Inferior parietal cortex (tissue), 1 donor: ENCODE measurements at regions not wholly inside any gene's neighbourhood (a gene's known extent, or its start where the extent isn't known, plus 50 kb on each side); places are given as distances from the start of the nearest gene placed in this dataset.
"Not testable (repeated sequence)": the region's sequence is repeated elsewhere in the genome, so short reads cannot be mapped to it uniquely, and the experiment has no call there.

Source experiments
- DNase-seq: peaks from one replicate; pipeline ENCODE4 v3.0.0-alpha.2; 2016; ENCODE audit errors: extremely low spot score

DNA sequence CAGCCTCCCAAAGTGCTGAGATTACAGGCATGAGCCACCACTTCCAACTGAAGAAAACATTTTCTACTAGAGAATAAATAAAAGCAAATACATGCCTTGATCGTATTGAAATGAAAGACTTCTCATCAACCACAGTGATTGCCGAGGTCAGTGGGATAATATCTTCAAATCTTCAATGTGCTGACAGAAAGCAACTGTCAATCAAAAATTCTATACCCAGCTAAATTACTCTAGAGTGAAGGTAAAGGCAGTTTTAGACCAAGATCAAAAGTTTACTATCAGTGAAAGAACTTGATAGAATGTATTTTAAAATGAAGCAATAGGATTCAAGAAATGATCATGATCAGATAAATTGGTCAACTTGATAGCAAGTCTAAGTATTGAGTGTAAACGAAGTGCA is 130.6 kb downstream of the BRD1 start:
- DNase-seq = no peak

DNA sequence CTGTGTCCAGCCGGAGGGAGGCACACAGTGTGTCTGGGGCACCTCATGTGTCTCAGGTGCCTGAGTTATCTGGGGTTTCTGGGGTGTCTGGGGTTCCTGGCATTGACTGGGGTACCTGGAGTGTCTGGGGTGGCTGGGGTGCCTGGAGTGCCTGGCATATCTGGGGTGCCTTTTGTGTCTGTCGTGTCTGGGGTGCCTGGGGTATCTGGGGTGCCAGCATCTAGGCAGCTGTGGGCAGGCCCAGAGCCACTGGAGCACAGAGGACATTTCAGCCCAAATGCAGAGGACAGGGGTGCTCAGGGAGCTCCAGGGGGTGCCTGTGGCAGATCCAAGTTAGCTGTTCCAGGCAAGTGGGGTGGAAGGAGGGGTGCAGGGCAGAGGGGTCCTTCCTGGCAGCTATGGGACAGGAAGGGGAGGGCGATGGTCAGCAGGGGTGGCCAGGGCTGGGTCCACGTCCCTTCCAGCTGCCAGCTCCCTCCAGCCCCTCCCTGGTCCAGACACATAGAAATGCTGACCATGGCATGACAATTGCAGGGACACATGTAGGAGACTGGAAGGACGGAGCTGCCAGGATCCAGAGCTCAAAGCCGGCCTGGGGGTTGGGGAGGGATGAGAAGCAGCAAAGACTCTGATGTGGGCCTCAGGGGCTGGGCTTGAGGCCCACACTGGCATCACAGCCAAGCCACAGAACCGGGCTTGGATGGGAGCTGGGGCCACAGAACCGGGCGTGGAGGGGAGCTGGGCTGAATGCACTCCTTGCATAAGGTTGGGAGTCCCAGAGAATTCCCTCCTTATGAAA is 133.0 kb downstream of the BRD1 start:
- no peak for DNase-seq

DNA sequence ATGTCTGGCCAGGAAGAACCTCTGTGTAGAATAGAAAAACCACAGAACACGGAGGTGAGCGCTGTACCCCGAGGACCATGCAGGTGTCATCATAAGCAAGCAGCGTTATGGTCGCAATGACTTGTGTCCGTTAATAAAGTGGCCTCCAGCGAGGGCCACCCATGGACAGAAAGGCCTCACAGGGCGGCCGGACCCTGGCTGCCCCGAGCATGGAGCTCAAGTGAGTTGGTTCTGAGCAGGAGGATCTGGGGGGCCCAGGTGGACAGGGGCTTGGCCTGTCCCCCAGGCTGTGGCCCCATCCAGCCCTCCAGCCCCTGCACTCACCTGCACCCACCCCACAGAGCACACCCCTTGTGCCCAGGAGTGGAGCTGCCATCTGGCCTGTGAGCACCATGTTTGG is 133.8 kb downstream of the BRD1 start:
- no peak for DNase-seq

DNA sequence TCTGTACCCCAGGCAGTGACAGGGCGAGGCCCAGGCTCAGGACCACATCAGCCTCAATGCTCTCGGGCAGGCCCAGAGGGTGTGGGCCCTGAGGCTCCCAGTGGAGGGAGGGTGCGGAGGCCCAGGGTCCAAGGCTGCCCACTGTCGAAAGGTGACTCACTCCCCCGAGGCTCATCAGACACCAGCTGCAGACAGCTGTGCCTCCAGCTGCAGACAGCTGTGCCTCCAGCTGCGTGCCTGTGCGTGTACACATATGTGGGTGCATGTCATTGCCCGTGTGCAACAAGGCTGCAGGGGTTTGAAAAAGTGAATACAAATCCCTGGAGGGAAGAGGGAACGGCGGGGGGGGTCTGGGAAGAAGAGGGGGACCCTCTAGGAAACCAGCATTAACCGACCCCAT is 134.3 kb downstream of the BRD1 start:
- DNase-seq = no peak

DNA sequence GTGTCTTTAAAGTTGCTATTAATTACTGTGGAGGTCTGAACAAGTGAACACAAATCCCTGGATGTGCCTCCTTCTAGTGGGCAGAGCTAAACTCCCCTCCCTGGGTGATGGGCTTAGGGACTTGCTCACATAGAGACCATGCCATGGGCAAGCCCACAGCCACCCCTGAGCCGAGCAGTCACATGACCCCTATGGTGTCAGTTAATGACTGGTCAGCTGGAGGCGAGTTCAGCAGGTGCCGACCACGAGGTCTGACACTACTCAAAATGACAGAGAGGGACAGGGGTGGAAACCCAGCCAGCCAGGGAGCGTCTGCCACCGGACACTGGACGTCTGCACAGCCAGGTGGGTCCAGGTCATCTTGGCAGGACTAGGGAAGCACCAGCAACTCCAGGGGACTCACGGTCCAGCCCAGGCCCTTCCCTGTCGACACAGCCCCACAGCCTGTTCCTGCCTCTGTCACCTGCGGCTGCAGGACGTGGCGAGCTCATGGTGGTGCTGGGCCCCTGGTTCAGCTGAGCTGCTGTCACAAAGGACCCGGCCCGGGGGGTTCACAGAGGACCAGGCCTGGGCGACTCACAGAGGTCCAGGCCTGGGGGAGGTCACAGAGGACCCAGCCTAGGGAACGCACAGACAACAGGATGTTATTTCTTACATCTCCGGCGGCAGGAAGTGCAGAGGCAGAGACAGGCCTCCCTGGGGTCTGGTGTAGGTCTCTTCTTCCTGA is 135.0 kb downstream of the BRD1 start:
- no peak for DNase-seq

- DNase-seq = no peak
These were observed 136.4 kb downstream of the BRD1 start for GRCh38 chr22:49691256-49691655.

DNA sequence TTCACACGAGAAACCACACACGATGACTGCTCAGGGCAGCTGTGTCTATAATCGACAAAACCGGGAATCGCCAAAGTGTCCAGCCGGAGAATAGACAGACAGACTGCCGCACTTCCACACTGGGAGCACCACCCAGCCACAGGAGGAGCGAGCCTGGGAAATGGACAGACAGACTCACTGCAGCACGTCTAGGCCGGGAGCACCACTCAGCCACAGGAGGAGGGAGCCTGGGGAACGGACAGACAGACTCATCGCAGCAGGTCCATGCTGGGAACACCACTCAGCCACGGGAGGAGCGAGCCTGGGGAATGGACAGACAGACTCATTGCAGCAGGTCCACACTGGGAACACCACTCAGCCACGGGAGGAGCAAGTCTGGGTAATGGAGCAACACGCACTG is 137.2 kb downstream of the BRD1 start:
- no peak for DNase-seq

GRCh38 chr22:49689858-49690257 is 137.8 kb downstream of the BRD1 start:
- DNase-seq = no peak

GRCh38 chr22:49689255-49689770 is 138.4 kb downstream of the BRD1 start:
- no peak for DNase-seq

DNA sequence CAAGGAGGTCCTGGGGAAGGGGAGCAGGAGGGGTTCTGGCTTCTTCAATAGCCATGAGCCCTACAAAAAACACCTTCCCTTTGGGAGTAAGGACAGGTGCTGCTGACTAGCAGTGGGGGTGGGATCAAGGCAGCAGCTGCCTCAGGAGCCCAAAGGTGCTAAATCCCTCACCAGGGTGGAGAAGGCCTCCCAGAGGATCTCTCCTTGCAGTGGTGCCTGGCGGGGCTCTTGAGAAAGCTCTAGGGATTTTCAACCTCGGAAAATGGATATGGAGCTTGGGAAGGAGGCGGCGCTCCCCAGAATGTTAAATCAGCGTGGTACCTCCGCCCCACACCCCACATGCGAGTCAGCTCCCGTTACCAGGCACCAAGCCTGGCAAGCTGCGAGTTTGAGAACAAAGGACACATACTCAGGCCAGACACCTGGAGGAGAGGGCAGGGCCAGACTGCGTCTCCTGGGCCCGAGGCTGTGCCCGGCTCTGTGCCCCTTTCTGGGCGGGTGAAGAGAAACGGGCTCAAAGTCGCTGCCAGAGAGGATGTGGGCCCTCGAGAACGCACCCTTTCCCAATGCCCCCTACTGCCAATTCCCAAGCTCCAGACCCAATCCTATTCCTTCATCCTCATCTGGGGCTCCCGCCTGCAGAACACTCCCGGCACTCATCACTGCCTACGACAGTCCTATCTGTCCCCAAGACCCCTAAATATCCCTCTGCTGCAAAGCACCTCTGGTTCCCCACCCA is 139.0 kb downstream of the BRD1 start:
- no peak for DNase-seq

- no peak for DNase-seq
These were observed 139.7 kb downstream of the BRD1 start for GRCh38 chr22:49687786-49688515.

DNA sequence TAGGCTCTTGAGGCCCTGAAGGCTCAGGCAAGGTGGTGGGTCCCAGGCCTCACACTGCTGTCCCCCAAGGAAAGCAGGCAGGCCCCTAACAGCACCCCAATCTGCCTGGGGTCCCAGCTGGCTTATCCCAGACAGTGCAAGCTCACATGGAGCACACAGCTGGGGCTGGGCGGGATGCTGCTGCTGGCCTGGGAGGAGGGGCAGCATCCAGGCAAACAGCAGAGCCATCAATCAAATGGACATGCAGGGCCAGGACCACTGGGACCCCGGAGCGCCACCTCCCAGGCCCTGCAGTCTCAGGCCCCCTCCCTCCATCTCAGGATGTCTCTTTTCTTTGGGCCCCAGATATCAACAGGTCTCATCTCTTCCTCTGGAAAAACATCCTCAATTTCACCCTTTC is 140.3 kb downstream of the BRD1 start:
- DNase-seq = no peak

DNA sequence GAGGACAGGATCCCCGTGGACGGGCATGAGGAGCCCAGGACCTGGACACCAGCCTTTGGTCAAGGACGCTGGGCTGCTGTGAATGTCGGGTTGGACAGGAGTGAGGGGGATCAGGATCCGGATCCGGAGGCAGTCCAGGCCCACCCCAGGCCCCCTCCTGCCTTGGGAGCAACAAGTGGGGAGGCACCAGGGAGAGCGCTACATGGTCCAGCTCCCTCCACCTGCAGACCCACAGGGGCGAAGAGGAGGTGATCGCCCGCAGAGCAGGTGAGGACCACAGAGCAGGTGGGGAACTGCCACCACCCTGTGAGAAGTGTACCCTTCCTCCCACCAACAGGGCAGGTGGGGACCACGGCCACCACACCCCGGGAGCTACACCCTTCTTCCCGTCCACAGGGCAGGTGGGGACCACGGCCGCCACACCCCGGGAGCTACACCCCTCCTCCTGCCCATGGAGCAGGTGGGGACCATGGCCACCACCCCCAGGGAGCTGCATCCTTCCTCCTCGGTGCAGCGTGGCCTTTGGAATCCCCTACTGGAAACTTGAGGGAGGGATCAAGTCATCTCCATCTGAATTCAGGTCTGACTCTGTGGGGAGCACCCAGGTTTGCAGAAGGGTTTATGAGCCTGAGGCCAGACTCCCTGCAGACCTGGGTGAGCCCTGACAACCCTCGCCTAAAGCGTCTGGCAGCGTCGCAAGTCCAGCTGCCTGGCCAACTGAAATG is 141.0 kb downstream of the BRD1 start:
- no peak for DNase-seq

GRCh38 chr22:49685686-49686085 is 142.0 kb downstream of the BRD1 start:
- no peak for DNase-seq

DNA sequence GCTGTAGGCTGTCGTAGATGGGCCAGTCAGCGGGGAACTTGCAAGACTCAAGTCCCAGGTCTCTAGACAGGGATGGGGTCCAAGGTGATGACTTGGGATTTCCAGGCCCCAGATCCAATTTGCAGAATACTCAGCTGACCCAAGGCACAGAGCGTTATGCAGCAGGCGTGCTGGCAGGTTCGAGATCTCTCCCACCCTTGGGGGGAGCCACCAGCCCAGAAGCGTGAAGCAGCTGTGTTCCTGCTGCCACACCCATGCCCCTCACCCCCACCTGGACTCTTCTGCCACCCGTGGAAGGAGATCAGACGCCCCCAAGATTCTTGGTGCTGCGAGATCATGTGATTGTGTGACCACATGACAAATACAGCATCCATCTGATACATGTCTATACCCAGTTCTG is 142.6 kb downstream of the BRD1 start:
- no peak for DNase-seq

DNA sequence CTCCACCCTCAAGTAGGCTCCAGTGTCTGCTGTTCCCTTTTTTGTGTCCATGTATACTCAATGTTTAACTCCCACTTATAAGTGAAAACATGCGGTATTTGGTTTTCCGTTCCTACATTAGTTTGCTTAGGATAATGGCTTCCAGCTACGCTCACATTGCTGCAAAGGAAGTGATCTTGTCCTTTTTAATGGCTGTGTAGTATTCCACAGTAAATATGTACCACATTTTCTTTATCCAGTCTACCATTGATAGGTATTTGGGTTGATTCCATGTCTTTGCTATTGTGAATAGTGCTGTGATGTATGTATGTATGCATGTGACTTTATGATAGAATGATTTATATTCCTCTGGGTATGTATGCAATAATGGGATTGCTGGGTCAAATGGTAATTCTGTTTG is 144.6 kb downstream of the BRD1 start:
- DNase-seq = no peak

- DNase-seq = not testable (repeated sequence)
These were observed 146.9 kb downstream of the BRD1 start for GRCh38 chr22:49680819-49681218.

DNA sequence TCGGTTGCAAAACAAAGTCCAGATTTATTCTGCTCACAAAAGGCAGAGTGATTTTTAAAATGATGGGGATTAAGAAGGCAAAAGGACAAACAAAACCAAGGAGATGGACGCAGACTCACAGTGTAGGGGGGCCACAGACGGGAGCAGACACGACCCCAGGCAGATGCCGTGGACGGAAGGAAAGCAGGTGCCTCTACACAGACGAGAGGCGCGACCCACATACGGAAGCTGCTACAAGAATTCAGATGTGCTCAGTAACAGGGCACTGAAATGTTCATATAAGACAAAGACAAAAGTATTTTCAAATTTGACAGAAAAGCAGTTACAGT is 148.9 kb downstream of the BRD1 start:
- no peak for DNase-seq

- DNase-seq = no peak
These were observed 149.4 kb downstream of the BRD1 start for GRCh38 chr22:49678137-49678841.

DNA sequence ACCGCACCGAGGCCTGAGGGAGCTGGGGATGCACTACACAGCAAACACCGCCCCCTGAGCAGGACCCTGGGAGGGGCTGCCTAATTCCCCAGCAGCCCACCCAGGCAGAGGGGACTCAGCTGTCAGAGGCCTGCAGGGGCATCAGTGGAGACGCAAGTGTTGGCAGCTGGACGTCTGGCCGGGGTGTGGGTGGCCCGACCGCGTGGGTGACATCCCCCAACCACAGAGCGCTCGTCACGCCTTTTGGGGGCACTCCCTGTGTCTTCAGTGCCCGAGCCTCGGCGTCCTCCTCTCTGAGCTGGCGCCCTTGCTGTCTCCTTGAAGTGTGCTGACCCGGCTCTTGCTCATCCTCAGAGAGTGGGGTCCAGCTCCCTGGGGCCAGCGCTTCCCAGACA is 150.2 kb downstream of the BRD1 start:
- DNase-seq = no peak
